Activated naive CD8-positive, alpha-beta T cell treated with anti-CD3 and anti-CD28 coated beads, Interleukin-2, amount 50 U/mL, for 24 hours (primary cell): ENCODE measurements at regions not wholly inside any gene's neighbourhood (a gene's known extent, or its start where the extent isn't known, plus 50 kb on each side); places are given as distances from the start of the nearest gene placed in this dataset.

Source experiments
- ATAC-seq: fragments of 150-1000 bp; cut with Tn5 transposase; one replicate; pipeline ENCODE4 v1.10.0; 2021
- DNase-seq: peaks from one replicate; pipeline ENCODE4 v3.0.0; 2021
- H3K27ac Mint-ChIP-seq: one replicate; pipeline ENCODE4 v1.8.0; 2021; ENCODE audit warnings: mild to moderate bottlenecking, mixed read lengths
- H3K27me3 Mint-ChIP-seq: one replicate; pipeline ENCODE4 v1.8.0; 2021; ENCODE audit warnings: mixed read lengths
- H3K36me3 Mint-ChIP-seq: one replicate; pipeline ENCODE4 v1.8.0; 2021; ENCODE audit warnings: low read depth, mixed read lengths
- H3K4me1 Mint-ChIP-seq: one replicate; pipeline ENCODE4 v1.8.0; 2021; ENCODE audit warnings: mixed read lengths
- H3K4me3 Mint-ChIP-seq: one replicate; pipeline ENCODE4 v1.8.0; 2021; ENCODE audit warnings: mild to moderate bottlenecking, moderate library complexity, mixed read lengths
- H3K9me3 Mint-ChIP-seq: one replicate; pipeline ENCODE4 v1.8.0; 2021; ENCODE audit warnings: mixed read lengths

- H3K27me3 Mint-ChIP-seq, result no peaks in the 10 kb centered on the region
- peaks cover 6% of the 10 kb centered on the region for H3K4me1 Mint-ChIP-seq
- ATAC-seq (no peak), DNase-seq (no peak)
- no peaks in the 10 kb centered on the region for H3K9me3 Mint-ChIP-seq
- no peak overlapping the region for H3K4me3 Mint-ChIP-seq
- H3K36me3 Mint-ChIP-seq, result no peaks in the 10 kb centered on the region
- H3K27ac Mint-ChIP-seq, result no peak overlapping the region
Observed at GRCh38 chr2:42108852-42109251, 60.3 kb upstream of the EML4 start.

GRCh38 chr2:42109959-42110640 is 59.1 kb upstream of the EML4 start:
- no peaks in the 10 kb centered on the region for H3K9me3 Mint-ChIP-seq
- ATAC-seq (no peak), DNase-seq (no peak)
- H3K27ac Mint-ChIP-seq, result no peak overlapping the region
- H3K4me3 Mint-ChIP-seq, result no peak overlapping the region
- H3K36me3 Mint-ChIP-seq, result no peaks in the 10 kb centered on the region
- peaks cover 16% of the 10 kb centered on the region for H3K4me1 Mint-ChIP-seq
- H3K27me3 Mint-ChIP-seq, result no peaks in the 10 kb centered on the region

GRCh38 chr2:42110641-42111322 is 58.4 kb upstream of the EML4 start:
- H3K36me3 Mint-ChIP-seq, result no peaks in the 10 kb centered on the region
- no peak overlapping the region for H3K4me3 Mint-ChIP-seq
- ATAC-seq (no peak), DNase-seq (no peak)
- H3K27ac Mint-ChIP-seq, result no peak overlapping the region
- peaks cover 19% of the 10 kb centered on the region for H3K4me1 Mint-ChIP-seq
- no peaks in the 10 kb centered on the region for H3K9me3 Mint-ChIP-seq
- no peaks in the 10 kb centered on the region for H3K27me3 Mint-ChIP-seq

GRCh38 chr2:42112418-42112817 is 56.7 kb upstream of the EML4 start:
- Mint-ChIP-seq H3K36me3 (no peaks in the 10 kb centered on the region), H3K4me1 (peaks cover 29% of the 10 kb centered on the region), H3K9me3 (no peaks in the 10 kb centered on the region), H3K4me3 (no peak overlapping the region), H3K27me3 (no peaks in the 10 kb centered on the region), H3K27ac (no peak overlapping the region)
- DNase-seq (no peak), ATAC-seq (no peak)

- Mint-ChIP-seq H3K27me3 (no peaks in the 10 kb centered on the region), H3K9me3 (no peaks in the 10 kb centered on the region), H3K4me1 (peaks cover 39% of the 10 kb centered on the region), H3K36me3 (no peaks in the 10 kb centered on the region), H3K4me3 (no peak overlapping the region), H3K27ac (no peak overlapping the region)
- ATAC-seq (no peak), DNase-seq (no peak)
Observed at GRCh38 chr2:42113452-42113851, 55.7 kb upstream of the EML4 start.

GRCh38 chr2:42114091-42114490 is 55.1 kb upstream of the EML4 start:
- H3K36me3 Mint-ChIP-seq, result no peaks in the 10 kb centered on the region
- ATAC-seq, result no peak
- no peak overlapping the region for H3K4me3 Mint-ChIP-seq
- no peak for DNase-seq
- H3K27me3 Mint-ChIP-seq, result no peaks in the 10 kb centered on the region
- H3K4me1 Mint-ChIP-seq, result peaks cover 46% of the 10 kb centered on the region
- peak overlapping the region; percentile 3 for H3K27ac Mint-ChIP-seq
- H3K9me3 Mint-ChIP-seq, result no peaks in the 10 kb centered on the region

- H3K4me1 Mint-ChIP-seq, result peaks cover 48% of the 10 kb centered on the region
- H3K36me3 Mint-ChIP-seq, result no peaks in the 10 kb centered on the region
- DNase-seq (no peak), ATAC-seq (no peak)
- no peaks in the 10 kb centered on the region for H3K27me3 Mint-ChIP-seq
- H3K9me3 Mint-ChIP-seq, result no peaks in the 10 kb centered on the region
- no peak overlapping the region for H3K27ac Mint-ChIP-seq
- H3K4me3 Mint-ChIP-seq, result no peak overlapping the region
Observed at GRCh38 chr2:42115588-42115987, 53.6 kb upstream of the EML4 start.

- ATAC-seq (no peak), DNase-seq (no peak)
- no peak overlapping the region for H3K27ac Mint-ChIP-seq
- no peaks in the 10 kb centered on the region for H3K36me3 Mint-ChIP-seq
- H3K4me1 Mint-ChIP-seq, result peaks cover 48% of the 10 kb centered on the region
- no peaks in the 10 kb centered on the region for H3K27me3 Mint-ChIP-seq
- no peak overlapping the region for H3K4me3 Mint-ChIP-seq
- no peaks in the 10 kb centered on the region for H3K9me3 Mint-ChIP-seq
Observed at GRCh38 chr2:42116195-42117181, 52.7 kb upstream of the EML4 start.

- Mint-ChIP-seq H3K9me3 (no peaks in the 10 kb centered on the region), H3K27ac (no peak overlapping the region), H3K27me3 (no peaks in the 10 kb centered on the region), H3K4me1 (peaks cover 48% of the 10 kb centered on the region), H3K36me3 (no peaks in the 10 kb centered on the region), H3K4me3 (no peak overlapping the region)
- DNase-seq (no peak), ATAC-seq (no peak)
Observed at GRCh38 chr2:42117182-42117579, 52.0 kb upstream of the EML4 start.

- Mint-ChIP-seq H3K9me3 (no peaks in the 10 kb centered on the region), H3K36me3 (no peaks in the 10 kb centered on the region), H3K27ac (peak overlapping the region; percentile 10), H3K4me1 (peaks cover 46% of the 10 kb centered on the region), H3K27me3 (no peaks in the 10 kb centered on the region), H3K4me3 (no peak overlapping the region)
- ATAC-seq (peak; percentile 91), DNase-seq (no peak)
Observed at GRCh38 chr2:42117923-42118753, 51.0 kb upstream of the EML4 start.

GRCh38 chr2:42118754-42119569 is 50.2 kb upstream of the EML4 start:
- DNase-seq (no peak), ATAC-seq (no peak)
- Mint-ChIP-seq H3K4me3 (no peak overlapping the region), H3K27me3 (no peaks in the 10 kb centered on the region), H3K4me1 (peaks cover 54% of the 10 kb centered on the region), H3K36me3 (no peaks in the 10 kb centered on the region), H3K9me3 (no peaks in the 10 kb centered on the region), H3K27ac (peak overlapping the region; percentile 10)
